ENCODE measurements at regions not wholly inside any gene's neighbourhood (a gene's known extent, or its start where the extent isn't known, plus 50 kb on each side); places are given as distances from the start of the nearest gene placed in this dataset.

DNA sequence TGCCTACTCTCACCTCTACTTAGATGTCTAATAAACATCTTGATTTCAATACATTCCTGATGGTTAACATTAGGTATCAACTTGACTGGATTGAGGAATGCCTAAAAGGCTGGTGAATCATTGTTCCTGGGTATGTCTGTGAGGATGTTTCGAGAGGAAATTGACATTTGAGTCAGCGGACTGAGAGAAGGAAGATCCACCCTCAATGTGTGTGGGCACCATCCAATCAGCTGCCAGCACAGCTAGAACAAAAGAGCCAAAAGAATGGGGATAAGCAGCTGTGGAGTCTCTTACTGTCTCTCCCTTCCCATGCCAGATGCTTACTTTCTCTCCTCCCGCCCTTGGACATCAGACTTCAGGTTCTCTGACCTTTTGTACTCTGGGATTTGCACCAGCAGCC lies 128.6 kb upstream of the HS3ST5 start (continued):
- no peak for TF ChIP-seq PHF8 (conservative IDR thresholded peaks at IDR 0.05; ENCODE audit: low read depth, low read length)
- no peak for TF ChIP-seq SP4 (IDR thresholded peaks at IDR 0.05; ENCODE audit: low read length)
